ENCODE measurements at regions not wholly inside any gene's neighbourhood (a gene's known extent, or its start where the extent isn't known, plus 50 kb on each side); places are given as distances from the start of the nearest gene placed in this dataset.

GRCh38 chr10:57973451-57973850 lies 294.2 kb downstream of the IPMK start:
- no peak for TF ChIP-seq NCOA2 (CRISPR knock-in tag; IDR thresholded peaks at IDR 0.05)
- TF ChIP-seq ZNF558 (CRISPR knock-in tag; IDR thresholded peaks at IDR 0.05; ENCODE audit: borderline replicate concordance) = no peak
- TF ChIP-seq MAF1 (CRISPR knock-in tag; IDR thresholded peaks at IDR 0.05; ENCODE audit: borderline replicate concordance) = no peak
- TF ChIP-seq ZNF253 (CRISPR knock-in tag; IDR thresholded peaks at IDR 0.05; ENCODE audit: borderline replicate concordance) = no peak
- no peak for TF ChIP-seq ZNF563 (CRISPR knock-in tag; IDR thresholded peaks at IDR 0.05)
- TF ChIP-seq ZXDC (CRISPR knock-in tag; IDR thresholded peaks at IDR 0.05) = no peak
- TF ChIP-seq SALL2 (CRISPR knock-in tag; IDR thresholded peaks at IDR 0.05) = no peak
- no peak for TF ChIP-seq MEF2D (CRISPR knock-in tag; IDR thresholded peaks at IDR 0.05)
- no peak for TF ChIP-seq ZBTB20 (CRISPR knock-in tag; IDR thresholded peaks at IDR 0.05; ENCODE audit: borderline replicate concordance, low read depth)
- no peak for TF ChIP-seq KDM2A (CRISPR knock-in tag; IDR thresholded peaks at IDR 0.05; ENCODE audit: borderline replicate concordance, low read depth)
- TF ChIP-seq ZNF138 (CRISPR knock-in tag; IDR thresholded peaks at IDR 0.05; ENCODE audit: low read depth) = no peak

Measured in HepG2 (cell line).